ENCODE measurements at regions not wholly inside any gene's neighbourhood (a gene's known extent, or its start where the extent isn't known, plus 50 kb on each side); places are given as distances from the start of the nearest gene placed in this dataset.
"Not testable (repeated sequence)": the region's sequence is repeated elsewhere in the genome, so short reads cannot be mapped to it uniquely, and the experiment has no call there.

DNA sequence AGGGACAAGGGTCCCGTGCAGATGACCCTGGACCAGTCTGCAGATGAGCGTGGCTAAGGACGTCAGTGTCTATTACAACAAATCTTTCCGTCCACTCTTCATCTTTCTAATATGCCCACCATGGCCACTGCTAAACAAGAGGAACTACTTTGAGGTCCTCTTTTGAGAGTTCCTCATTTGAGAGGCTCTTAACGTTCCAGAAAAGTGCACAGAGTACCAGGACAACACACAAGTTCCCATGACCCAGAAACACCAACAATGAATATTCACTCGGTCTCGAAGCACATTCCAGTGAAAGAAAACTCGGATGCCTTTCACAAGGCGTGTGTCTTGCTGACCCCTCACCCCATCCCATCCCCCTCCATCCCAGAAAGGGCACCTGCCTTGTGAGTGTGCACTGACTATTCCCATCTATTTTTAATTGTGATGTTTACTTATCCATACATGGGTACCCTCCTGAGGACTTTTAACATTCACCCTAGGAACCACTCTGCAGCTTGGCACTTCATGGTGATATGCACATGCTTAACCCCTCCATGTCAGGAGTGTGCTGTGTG, 157.0 kb downstream of the SHANK2 start:
- no peak for DNase-seq

GRCh38 chr11:71094296-71095077, 157.9 kb downstream of the SHANK2 start:
- no peak for DNase-seq

GRCh38 chr11:71093783-71094182, 158.6 kb downstream of the SHANK2 start:
- DNase-seq = no peak

- DNase-seq = no peak
Measured at GRCh38 chr11:71091506-71092265, 160.7 kb downstream of the SHANK2 start.

- DNase-seq = no peak
Measured at GRCh38 chr11:71089571-71089970, 162.8 kb downstream of the SHANK2 start.

DNA sequence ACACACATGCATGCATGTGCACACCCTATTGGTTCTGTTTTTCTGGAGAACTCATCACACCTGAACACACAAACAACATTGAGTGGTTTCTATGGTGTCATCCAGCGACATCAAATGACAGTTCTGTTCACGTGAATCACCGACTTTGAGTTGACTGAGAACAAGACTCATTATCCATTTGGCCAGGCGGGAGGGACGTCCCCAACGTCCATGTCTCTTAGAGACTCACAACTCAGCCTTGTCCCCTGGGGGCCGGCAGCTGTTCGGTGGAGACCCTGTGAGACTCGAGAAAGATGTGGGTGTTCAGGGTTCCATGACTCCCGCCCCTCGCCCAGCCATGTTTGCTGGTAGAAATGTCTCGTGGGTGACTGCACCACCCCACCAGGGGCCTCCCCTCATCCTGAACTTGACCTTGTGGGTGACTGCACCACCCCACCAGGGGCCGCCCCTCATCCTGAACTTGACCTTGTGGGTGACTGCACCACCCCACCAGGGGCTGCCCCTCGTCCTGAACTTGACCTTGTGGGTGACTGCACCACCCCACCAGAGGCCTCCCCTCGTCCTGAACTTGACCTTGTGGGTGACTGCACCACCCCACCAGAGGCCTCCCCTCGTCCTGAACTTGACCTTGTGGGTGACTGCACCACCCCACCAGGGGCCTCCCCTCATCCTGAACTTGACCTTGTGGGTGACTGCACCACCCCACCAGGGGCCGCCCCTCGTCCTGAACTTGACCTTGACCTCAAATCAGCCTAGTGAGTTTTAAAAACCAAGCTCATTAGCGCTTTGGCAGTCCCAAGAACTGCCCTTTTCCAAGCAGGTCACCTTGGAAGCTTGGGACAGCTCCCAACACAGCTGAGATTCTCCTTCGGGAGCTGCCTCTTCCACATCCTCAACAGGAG, 163.8 kb downstream of the SHANK2 start:
- not testable (repeated sequence) for DNase-seq

DNA sequence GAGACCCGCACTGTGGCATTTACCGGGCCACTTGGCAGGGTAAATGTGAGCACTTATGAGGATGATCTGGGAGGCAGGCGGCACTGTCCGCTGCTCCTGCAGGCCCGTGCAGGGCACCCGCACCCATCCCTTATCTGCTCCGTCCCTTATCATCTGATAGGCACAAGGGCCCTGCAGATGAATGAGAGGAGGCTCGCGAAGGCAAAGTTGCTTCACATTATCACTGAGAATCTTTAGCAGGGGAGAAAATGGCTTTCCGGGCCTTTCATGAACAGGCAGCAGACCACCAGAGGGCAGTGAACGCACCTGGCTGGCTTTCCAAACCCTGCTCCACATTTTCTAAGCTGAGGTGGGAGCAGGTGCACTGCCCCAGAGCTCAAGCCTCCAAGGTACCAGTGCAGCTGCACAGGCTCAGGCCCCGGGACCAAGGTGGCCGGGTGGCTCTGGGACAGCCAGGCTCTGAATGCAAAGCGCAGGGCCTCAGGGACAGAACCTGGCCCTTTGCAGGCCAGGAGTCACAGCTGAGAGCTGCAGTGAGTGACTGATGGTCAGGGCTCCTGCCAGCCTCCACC, 165.6 kb downstream of the SHANK2 start:
- DNase-seq = peak; percentile 9 to 45

- no peak for DNase-seq
Measured at GRCh38 chr11:71084306-71085012, 167.9 kb downstream of the SHANK2 start.

- DNase-seq = no peak
Measured at GRCh38 chr11:71083105-71083504, 169.3 kb downstream of the SHANK2 start.

DNA sequence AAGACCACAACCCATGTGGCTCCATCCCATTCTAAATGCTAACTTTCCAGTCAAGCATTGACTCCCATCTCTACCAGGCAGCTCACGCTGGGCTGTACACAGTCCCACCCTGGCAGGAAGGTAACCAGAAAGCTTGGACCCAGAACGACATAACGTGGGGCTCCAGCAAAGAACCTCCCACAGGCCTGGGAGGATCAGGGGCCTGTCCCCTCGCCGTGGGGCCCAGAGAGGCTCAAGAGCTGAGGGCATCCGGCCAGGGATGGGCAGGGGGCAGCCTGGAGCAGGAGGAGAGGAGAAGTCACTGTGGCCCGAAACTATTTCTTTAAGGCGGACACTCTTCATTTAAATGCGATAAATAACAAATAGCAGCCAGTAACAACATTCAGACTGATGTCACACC, 169.9 kb downstream of the SHANK2 start:
- DNase-seq = no peak

DNA sequence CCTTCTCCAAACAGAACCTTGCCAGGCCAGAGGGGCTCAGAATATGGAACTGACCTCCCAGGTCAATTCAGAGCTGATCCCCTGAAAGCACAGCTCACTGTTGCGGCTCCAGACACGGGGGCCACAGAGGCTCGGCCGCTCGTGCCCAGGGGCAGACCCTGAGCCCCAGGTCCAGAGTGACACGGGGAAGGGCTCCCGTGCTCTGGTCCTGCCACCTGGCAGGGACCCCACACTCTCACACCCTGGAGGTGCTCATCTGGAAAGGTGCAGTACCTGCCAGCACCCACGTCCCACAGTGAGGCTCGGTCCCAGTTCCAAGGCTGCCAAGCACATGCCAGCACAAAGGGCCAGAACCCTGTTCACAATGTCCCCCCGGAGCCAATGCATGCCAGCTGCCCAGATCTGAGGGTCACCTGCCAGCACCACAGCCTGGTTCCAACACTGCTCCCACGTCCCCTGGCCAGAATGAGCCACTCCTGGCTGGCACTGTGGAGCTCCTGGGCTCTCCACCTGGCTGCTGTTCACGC, 170.6 kb downstream of the SHANK2 start:
- no peak for DNase-seq

GRCh38 chr11:71080239-71081097, 171.9 kb downstream of the SHANK2 start:
- DNase-seq = peak; percentile 66 to 75

DNA sequence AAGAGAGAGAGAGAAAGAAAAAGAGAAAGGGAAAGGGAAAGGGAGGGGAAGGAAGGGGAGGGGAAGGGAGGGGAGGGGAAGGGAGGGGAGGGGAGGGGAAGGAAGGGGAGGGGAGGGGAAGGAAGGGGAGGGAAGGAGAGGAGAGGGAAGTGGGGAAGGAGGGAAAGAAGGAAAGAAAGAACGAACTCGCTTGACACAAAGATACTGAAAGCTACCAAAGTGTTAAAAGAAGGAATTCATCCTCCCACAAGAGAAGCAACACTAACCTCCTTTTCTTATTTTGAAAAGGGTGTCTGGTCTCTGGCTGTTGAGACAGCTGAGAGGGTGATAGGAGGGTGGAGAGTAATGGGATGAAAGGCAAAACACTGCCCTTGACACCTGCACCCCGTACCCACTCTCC, 172.6 kb downstream of the SHANK2 start:
- DNase-seq = no peak

DNA sequence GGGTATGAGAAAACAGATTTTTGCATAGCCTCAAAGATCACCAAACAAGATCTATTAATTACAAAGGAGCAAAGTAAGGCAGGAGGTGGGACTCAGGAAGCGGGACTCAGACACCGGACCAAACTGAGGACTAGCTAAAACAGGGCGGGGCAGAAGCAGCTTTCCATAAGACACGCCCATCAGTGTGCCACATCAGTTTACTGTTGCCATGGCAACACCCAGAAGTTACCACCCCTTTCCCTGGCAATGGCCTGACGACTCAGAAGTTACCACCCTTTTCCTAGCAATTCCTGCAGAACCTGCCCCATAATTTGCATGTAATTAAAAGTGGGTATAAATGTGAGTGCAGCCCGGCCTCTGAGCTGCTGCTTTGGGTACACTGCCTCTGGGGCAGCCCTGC, 173.9 kb downstream of the SHANK2 start:
- DNase-seq = no peak

DNA sequence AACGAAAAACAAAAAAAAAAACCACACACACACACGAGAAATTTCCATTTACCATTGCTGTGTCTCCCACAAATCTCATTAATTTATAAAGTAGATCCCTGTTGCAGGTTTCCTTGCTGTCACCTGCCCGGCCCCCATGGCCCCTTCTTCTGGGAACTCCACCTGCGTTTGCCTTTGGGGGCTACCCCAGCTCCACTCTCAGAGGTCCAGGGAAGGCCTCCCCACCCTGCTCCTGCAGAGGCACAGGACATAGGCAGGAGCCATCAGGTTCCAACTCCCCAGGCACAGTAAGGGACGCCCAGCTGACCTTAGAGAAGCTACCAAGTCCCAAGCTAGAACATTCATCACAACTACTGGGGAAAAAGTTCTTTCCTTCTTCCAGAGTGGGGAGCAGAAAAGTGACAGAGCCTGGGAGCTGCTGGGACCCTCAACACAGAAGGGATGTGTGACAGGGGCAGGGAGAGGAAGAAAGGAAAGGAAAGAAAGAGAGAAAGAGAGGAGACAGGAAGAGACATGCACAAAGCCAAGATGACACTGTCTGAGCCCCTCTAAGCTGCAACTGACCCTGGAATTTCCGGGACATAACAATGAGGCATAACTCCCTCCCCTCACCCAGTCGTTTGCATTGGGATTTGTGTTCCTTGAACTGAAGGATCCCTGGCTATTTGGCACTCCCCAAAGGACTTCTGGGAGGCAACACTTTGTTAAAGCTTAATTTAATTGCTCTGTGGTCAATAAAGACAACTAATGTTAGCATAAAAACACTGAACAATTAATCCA, 175.7 kb downstream of the SHANK2 start:
- DNase-seq = no peak

DNA sequence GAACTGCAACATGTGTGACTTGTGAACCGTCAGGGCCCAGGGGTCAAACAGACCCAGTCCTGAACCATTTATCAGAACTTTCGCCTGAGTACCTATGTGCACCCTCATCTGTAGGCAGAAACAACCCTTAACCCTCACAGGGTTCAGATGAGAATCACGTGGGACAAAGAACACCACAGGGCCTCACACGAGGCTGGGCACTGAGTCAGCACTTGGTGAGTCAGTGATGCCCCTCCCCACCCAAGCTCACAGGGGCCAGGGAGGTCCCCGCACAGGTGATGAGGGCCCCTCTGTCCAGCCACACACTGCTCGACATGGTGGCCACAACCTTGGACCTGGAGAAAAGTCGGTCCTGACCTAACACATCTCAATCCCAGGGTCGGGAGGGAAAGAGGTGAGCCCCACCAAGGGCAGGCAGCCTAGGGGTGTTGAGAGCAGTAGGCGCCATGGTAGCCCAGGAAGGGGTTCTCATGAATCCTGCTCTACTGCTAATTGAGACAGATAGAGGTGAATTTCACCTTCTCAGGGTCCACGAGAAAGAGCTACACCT, 176.4 kb downstream of the SHANK2 start:
- no peak for DNase-seq

DNA sequence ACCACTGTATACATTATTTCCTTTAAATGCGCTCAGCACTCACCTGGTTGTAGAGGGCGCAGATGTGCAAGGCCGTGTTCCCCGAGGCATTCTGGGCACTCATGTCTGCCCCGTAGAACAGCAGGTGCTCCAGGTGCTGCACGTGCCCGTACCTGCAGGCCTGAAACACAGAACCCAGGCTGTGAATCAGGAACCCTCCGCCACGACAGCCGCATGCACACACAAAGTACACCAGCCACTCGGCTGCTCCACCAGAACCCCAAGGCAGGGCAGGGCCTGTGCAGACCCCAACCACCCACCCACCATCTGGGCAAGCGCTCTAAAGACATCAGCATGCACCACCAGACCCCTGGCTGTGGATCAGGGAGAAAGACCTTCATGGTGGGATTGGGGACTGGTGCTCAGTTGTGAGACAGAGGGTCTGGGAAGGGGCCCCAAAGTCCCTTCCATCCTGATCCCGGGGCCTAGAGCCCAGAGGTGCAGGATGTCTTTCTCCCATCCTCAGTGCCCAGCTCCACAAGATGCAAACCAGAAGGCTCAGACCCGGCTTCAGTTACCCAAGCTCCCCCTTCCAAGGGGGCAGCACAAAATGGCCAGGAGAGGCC, 177.2 kb downstream of the SHANK2 start:
- no peak for DNase-seq

- no peak for DNase-seq
Measured at GRCh38 chr11:71071736-71072509, 180.5 kb downstream of the SHANK2 start.

Data from NCI-H1930 (cell line).